Kidney (tissue), 13 donors: ENCODE measurements at regions not wholly inside any gene's neighbourhood (a gene's known extent, or its start where the extent isn't known, plus 50 kb on each side); places are given as distances from the start of the nearest gene placed in this dataset.

Source experiments
- DNase-seq, 5 donors: peaks; one replicate each; pipeline ENCODE4 v3.0.0-alpha.2; 2013 to 2020
- FAIRE-seq: peaks from 2 replicates; lab custom pipeline; 2012; peaks lifted over from hg19 to GRCh38; lab: Jason Lieb, UNC
- H3K27ac ChIP-seq, 2 donors: one replicate each; pipeline ENCODE4 v1.7.0; 2013; ENCODE audit warnings: low read depth in 2 of 2, low read length in 2 of 2, inconsistent platforms in 1 of 2
- H3K27me3 ChIP-seq: one replicate; pipeline ENCODE4 v1.7.1; 2013; ENCODE audit warnings: low read length, inconsistent platforms; ENCODE audit not compliant: control insufficient read depth, insufficient read depth
- H3K36me3 ChIP-seq, 3 donors: one replicate each; pipeline versions ENCODE4 v1.7.0 to v1.7.1; 2013; ENCODE audit warnings: low read length in 3 of 3, control low read depth in 1 of 3, inconsistent platforms in 1 of 3; ENCODE audit not compliant: insufficient read depth in 3 of 3, control insufficient read depth in 2 of 3
- H3K4me1 ChIP-seq, 3 donors: one replicate each; pipeline versions ENCODE4 v1.7.0 to v1.7.1; 2013; ENCODE audit warnings: low read length in 3 of 3, inconsistent platforms in 1 of 3, low read depth in 1 of 3; ENCODE audit not compliant: control insufficient read depth in 2 of 3, insufficient read depth in 2 of 3
- H3K4me3 ChIP-seq, 3 donors: one replicate each; pipeline versions ENCODE4 v1.7.0 to v1.8.1; 2013; ENCODE audit warnings: low read length in 3 of 3, control low read depth in 1 of 3, inconsistent platforms in 1 of 3
- H3K9ac ChIP-seq, 3 donors: one replicate each; pipeline versions ENCODE4 v1.7.0 to v1.7.1; 2013; ENCODE audit warnings: low read length in 3 of 3, control low read depth in 1 of 3, inconsistent platforms in 1 of 3
- H3K9me3 ChIP-seq, 3 donors: one replicate each; pipeline versions ENCODE4 v1.7.0 to v1.7.1; 2013; ENCODE audit warnings: low read length in 3 of 3, control low read depth in 1 of 3, inconsistent platforms in 1 of 3; ENCODE audit not compliant: control insufficient read depth in 2 of 3, insufficient read depth in 1 of 3
- CTCF ChIP-seq: IDR thresholded peaks from 3 replicates; pipeline ENCODE4 v1.5.1; 2012; ENCODE audit warnings: mild to moderate bottlenecking, moderate library complexity, borderline replicate concordance; ENCODE audit not compliant: insufficient read depth; ENCODE audit errors: extremely low read depth
- intact Hi-C: fragments of 100-400 bp; cut with DNase I; formaldehyde crosslinking; loops from one replicate; pipeline ENCODE4 v1.11.1; 2022
- donor health status: control.
- donor health status: control.
- donor health status: control.
- donor health status: control.
- donor health status: control.
- donor health status: DM: yes; HTN: yes; CAD: no.
- donor health status: Normal renal cell carcinoma (clear cell type).

- no peak overlapping the region for H3K9ac ChIP-seq
- no peaks in the 10 kb centered on the region for H3K27me3 ChIP-seq
- no peaks in the 10 kb centered on the region for H3K9me3 ChIP-seq
- FAIRE-seq (no peak), DNase-seq (peak in 3 of 5 donors; percentile 14 to 57 (median 54))
- no peak for TF ChIP-seq CTCF
- no peaks in the 10 kb centered on the region for H3K36me3 ChIP-seq
- intact Hi-C loops: no loop called here
- H3K27ac ChIP-seq: no peak overlapping the region
- no peaks in the 10 kb centered on the region for H3K4me1 ChIP-seq
- H3K4me3 ChIP-seq: no peak overlapping the region
Observed at GRCh38 chr13:106649495-106649894, 81.6 kb upstream of the ARGLU1 start.

- no peak overlapping the region for H3K27ac ChIP-seq
- no peaks in the 10 kb centered on the region for H3K9me3 ChIP-seq
- H3K27me3 ChIP-seq: no peaks in the 10 kb centered on the region
- no peak overlapping the region for H3K4me3 ChIP-seq
- no peak for TF ChIP-seq CTCF
- H3K36me3 ChIP-seq: no peaks in the 10 kb centered on the region
- intact Hi-C loops: no loop called here
- no peak overlapping the region for H3K9ac ChIP-seq
- H3K4me1 ChIP-seq: no peaks in the 10 kb centered on the region
- DNase-seq: no peak
- no peak for FAIRE-seq
Observed at GRCh38 chr13:106640515-106640914, 72.6 kb upstream of the ARGLU1 start.

GRCh38 chr13:106637519-106637918 lies 69.6 kb upstream of the ARGLU1 start:
- H3K9ac ChIP-seq: no peak overlapping the region
- no peak overlapping the region for H3K27ac ChIP-seq
- no peaks in the 10 kb centered on the region for H3K4me1 ChIP-seq
- H3K4me3 ChIP-seq: no peak overlapping the region
- no peaks in the 10 kb centered on the region for H3K9me3 ChIP-seq
- no peak for TF ChIP-seq CTCF
- no peaks in the 10 kb centered on the region for H3K36me3 ChIP-seq
- H3K27me3 ChIP-seq: no peaks in the 10 kb centered on the region
- DNase-seq: no peak
- intact Hi-C loops: no loop called here
- no peak for FAIRE-seq

GRCh38 chr13:106636492-106636891 lies 68.6 kb upstream of the ARGLU1 start:
- no peak overlapping the region for H3K27ac ChIP-seq
- no peaks in the 10 kb centered on the region for H3K36me3 ChIP-seq
- DNase-seq (no peak), FAIRE-seq (no peak)
- no peak for TF ChIP-seq CTCF
- H3K4me3 ChIP-seq: no peak overlapping the region
- no peaks in the 10 kb centered on the region for H3K27me3 ChIP-seq
- no peak overlapping the region for H3K9ac ChIP-seq
- H3K4me1 ChIP-seq: no peaks in the 10 kb centered on the region
- intact Hi-C loops: no loop called here
- no peaks in the 10 kb centered on the region for H3K9me3 ChIP-seq
